HG03439 (cell line): ENCODE measurements at regions not wholly inside any gene's neighbourhood (a gene's known extent, or its start where the extent isn't known, plus 50 kb on each side); places are given as distances from the start of the nearest gene placed in this dataset.

Experiments used
- ATAC-seq: cut with Tn5 transposase; IDR thresholded peaks from one replicate; pipeline ENCODE4 v1.9.1; 2021; ENCODE audit warnings: mild to moderate bottlenecking, moderate library complexity; ENCODE audit not compliant: unreplicated experiment

DNA sequence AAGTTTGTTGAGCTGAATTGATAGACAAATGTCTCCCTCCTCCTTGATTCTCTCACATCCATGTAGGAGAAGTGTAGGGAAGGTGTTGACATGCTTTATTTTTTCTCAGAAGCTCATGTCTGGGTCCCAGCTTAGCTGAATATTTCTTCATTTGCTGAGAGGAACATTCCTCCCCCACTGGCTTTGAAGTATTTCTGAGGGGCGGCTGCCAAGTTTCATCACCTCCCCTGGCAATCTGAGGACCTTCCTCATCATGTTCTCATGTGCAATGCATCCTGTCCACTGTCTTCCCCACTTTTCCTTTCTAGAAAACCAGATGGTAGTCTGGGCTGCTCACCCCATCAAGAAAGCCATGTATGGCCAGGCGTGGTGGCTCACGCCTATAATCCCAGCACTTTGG is 168.9 kb upstream of the RGMA start:
- ATAC-seq: no peak

DNA sequence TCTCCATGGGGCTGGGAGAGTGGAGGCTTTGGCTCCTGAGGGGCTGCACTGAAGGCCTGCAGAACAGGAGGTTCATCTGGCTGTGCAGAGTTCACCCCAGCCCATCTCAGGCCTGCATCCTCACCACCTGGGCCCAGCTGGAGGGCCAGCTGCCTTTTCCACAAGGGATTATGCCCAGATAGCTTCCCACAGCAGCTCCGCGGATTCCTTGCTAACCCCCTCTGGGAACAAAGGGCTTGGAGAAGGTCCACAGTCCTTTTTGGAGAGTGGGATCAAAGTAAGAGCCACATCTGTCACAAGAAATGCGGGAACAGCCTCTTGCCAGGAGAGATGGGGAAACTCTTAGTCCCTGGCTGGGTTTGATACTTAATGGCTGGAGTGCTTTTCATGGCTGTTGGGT is 164.7 kb upstream of the RGMA start:
- no peak for ATAC-seq

DNA sequence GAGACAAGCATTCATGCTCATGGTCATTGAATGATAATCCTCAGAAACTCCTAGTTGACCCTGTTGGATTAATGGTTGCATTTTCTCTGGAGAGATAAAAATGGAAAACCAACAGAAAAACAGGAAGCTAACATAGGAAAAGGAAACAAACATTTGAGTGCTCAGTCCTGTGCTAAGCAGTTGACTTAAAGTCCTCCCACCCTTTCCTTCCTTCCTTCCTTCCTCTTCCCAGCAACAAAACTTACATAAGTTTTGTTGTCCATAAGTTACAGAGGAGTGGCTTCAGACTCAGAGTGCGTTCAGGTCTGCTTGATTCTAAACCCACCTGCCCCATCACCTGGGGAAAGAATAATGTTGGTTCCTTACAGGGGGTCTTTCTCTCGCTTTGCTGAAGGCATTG is 163.8 kb upstream of the RGMA start:
- no peak for ATAC-seq

DNA sequence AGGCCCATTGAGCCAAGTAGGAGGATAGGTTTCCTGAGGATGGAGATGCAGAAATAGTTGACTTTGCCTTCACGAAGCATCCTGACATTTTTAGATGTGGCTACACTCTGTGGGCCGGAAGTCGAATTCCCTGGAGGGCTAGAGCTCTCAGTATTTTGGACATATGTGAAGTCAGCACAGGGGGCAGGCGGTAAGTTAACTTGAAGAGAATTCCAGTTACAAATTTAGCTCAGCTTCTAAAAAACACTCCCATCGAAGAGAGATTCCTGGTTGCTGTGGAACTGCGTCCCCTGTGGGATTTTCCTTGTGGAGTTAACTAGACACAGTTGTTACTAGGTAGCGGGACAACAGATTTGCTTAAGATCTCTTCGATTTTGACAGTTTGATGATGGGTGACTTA is 161.9 kb upstream of the RGMA start:
- no peak for ATAC-seq

DNA sequence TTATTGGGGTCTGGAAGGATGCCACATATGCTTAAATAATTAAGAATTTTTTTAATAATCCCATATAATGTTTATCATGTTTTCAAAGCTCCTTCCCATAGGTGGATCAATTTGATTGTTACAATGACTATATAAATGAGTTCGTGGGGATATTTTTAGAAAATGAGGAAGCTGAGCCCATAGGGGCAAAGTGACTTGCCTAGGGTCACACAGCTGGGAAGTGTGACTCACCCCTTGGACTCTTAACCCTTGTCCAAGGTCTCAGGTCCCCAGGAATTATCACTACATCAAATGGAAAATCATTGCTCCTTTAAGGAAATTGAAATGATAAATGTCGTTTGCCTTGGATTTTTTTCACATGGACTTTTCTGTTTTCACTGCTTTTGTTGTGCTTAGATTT is 161.2 kb upstream of the RGMA start:
- ATAC-seq: no peak

DNA sequence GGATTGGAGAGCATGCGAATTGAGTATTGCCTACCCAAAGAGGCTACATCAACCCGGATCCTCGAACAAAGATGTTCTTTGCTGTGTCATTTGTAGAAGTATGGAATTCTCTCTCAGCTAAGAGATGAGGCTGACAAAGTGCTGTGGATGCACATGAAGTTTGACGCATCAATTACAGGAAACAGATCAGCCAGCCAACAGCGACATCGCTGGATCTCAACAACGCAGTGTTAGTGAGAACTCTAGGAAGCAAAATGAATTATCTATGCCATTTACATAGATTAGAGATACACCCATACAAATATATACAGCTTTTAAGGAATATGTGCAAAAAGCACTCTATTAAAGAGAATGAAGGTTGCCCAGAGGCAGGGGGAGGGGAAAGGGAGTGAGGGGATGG is 160.6 kb upstream of the RGMA start:
- ATAC-seq: no peak

DNA sequence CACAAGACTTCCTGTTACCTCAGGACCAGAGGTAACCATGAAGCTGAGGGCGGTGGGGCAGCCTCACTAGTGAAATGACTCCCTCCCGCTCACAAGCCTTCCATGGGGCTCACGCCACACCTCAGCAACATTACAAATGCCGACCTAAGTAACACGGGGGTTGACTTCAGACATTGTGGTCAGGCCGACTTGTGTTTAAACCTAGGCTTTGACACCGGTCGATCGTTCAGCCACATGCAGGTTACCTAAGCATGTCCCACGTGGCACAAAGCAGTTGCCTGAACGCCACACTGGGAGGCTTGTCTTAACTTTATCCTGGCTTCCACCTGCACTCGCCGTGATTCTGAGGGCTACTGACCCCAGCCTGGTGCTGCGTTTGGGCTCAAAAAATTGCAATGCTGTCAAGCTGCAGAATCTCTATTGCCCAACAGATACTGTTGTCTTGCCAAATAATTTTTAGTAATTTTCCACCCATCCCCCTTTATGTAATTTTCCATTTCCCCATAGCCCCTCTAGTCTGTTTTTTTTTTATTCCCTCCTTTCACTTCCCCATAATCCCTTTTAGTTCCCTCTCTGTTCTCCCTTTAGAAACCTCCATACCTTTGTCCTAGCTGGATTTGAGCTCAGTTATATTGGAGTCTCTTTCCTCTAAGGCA is 158.6 kb upstream of the RGMA start:
- ATAC-seq: no peak

DNA sequence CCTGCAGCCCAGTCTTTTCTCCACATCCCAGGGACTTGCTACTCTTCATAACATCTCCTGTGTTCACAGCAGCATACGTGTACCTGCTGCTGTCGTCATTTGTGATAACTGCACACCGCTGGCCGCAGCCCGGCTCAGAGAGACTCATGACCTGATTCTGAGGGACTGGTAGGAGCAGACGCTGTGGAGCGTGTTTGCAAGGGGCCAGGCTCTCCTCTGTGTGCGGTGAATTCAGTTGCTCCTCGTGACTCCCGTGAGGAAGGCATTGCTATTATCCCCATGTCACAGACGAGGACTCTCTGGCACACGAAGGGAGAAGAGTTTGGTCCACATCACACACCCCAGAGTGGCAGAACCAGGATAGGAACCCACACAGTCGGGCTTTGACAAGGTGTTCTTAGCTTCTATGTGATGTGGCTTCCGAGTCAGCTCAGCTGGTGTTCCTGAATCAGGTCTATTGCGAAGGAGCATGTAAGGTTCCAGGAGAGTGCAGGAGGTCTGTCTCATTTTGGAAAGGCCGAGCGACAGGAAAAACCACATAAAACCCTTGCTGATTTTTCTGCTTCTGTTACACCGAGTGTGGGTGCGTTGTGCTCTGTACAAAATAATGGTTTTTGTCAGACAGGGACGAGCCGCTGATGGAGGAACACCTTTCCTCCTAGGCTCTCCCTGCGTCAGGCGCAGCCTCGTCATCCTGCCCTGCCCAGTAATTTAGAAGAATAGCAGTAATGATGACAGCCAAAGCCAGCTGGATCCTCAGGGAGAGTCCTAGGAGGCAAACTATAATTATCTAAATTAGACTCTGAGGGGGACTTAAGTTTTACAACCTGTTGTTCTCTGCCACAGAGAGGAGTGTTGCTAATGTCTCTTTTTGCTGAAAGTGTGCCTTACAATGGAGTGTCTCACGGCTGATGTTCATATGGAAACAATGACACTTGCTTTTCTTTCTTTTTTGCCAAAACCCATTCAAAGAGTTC is 157.5 kb upstream of the RGMA start:
- ATAC-seq: no peak

DNA sequence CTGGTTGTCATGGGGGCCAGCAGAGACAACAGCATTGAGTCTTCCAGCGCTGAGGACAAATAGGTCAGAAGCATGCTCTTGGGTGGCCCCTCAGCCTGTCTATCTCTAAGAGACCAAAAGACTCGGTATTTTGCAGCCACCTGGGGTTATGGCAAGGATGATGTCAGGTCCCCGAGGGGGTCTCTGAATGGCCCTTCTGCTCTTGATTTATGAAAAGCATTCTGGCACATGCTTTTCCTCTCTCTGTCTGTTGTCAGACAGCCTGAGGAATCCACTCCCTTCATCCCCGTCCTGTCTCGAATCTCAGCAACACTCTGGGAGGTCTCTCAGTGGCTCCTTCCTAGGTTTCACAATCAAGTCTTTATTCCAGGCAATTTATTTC is 156.6 kb upstream of the RGMA start:
- no peak for ATAC-seq

DNA sequence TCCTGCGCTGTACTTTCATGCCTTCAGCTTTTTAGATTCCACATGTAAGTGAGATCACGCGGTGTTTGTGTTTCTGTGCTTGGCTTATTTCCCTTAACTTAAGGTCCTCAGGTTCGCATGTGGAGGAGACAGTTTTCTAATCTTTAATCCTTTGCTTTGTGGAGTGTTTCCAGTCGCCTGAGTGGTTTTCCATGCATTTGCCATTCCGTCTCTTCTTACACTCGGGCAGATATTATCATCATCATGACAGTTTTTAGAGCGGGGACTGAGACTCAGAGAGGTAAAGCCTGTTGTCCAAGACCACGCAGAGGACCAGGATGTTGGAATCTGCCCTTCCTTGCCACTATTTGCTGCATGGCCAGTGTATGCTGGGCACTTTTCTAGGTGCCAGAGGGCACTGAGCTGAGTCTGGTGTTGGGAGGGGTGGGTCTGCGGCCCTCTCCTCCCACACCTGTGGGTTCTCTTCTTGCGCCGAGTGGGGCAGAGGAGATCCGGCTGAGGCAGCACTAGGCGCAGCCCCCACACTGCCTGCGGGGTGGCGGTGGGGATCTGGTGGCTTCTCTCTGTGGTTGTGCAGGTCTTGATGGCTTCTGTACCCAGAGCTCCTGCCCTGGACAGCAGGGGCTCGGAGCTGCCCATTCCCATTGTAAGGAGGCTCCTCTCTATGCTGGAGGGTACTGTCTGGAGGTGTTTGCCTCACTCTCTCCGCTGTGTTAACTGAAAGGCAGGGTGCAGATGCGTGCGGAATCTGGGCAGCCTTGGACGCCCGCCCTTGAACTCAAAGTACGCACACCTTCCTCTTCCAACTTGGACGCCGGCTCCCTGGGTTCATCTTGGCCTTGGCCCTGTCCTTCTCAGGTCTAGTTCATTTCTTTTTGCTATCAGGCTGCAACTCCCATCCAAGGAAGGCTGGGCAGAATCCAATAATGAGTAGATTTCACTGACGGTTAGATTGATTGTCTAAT is 156.0 kb upstream of the RGMA start:
- no peak for ATAC-seq

DNA sequence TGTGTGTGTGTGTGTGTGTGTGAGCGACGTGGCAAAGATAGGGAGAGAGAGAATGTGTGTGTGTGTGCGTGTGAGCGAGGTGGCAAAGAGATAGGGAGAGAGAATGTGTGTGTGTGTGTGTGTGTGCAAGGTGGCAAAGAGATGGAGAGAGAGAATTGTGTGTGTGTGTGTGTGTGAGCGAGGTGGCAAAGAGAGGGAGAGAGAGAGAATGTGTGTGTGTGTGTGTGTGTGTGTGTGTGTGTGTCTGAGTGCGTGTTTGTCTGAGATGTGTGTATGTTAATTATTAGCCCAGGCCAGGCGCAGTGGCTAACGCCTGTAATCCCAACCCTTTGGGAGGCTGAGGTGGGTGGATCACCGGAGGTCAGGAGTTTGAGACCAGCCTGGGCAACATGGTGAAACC is 154.6 kb upstream of the RGMA start:
- ATAC-seq: no peak

DNA sequence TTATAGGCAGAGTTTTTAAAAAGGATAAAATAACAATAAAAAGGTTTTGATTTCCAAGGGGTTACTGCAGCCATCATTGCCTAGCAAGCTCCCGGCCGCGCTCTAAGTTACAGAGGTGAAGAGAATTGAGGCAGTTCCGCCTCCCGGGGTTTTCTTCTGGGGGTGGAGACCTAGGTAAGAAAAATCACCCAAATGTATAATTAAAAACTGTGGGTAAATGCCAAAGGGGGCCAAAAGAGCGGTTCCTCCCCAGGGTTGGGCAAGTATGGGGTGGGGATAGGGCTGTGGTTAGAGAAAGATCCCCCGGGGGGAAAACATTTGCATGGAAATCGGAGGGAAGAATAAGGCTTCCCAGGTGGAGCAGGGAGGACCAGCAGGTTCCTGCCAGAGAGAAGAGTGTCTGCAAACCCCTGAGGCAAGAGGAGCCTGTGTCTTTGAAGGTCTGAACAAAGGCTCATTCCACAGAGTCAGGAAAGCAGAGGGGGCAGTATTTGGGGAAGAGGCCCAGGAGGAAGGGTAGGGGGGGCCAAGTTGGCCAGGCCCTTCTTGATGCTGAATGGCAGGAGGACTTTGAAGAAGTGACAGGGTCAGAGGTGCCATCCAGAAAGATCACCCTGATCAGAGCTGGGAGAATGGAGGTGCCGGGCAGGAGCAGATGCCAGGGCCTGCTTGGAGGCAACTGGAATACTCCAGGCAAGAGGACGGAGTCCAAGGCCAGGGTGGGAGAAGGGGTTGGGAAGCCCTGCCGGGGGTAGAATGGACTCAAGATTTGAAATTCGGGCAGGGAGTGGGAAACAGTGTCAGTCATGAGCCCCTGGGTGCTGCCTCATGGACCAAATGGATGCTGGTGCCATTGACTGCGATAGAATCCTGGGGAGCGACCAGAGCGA is 152.9 kb upstream of the RGMA start:
- no peak for ATAC-seq

DNA sequence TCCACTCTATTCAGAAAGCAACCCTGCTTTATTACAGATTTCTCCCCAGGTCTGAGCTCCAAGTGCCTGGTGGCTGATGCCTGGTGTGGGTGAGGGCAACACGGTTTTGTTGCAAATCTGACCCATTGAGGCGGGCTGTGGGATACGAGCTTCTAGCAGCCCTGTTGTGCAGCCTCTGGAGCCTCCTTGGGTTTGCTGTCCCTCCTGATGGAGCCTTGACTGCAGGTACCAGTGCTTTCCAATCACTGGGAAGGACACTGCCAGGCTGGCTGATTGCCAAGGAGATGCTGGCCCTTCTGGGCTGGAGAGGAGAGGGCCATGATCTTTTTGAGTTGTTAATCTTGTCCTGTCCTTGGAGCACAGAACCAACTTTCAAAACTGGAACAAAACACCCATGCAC is 151.0 kb upstream of the RGMA start:
- ATAC-seq: no peak

DNA sequence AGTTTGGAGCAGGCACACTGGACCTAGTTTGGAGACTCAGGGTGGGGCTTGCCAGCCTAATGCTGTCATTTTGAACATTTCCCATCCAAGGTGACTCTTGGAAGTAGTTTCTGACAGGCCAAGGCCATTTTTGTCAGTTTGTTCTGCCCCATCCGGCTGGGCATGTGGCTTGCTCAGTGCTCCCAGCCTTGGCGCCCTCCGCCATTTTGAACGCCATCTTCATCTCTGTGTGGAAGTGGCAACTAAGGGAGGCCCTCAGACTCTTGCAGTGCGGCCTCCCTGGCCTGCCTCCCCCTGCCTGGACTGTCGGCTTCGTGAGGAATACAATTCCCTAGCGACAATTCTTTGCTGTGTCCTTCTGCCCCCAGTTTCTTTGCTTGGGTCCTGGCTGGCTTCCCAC is 150.6 kb upstream of the RGMA start:
- no peak for ATAC-seq

DNA sequence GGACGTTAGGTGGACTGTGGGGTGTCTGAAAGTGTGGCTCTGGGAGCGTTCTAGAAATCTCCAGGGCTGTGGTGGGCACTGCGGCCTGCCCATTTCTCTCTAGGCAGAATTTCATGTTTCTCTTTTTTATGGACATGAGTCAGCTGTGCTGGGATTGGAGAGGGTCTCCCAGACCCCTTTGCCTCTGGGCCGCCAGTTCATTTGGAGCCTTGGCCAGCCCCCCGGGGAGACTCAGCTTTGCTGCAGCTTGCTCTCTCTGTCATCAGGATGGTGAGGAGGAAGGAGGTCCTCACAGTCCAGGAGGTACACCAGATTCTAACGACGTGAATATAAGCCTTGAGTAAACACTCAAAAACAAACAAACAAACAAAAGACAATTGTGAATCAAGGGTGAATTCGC is 149.6 kb upstream of the RGMA start:
- ATAC-seq: no peak

DNA sequence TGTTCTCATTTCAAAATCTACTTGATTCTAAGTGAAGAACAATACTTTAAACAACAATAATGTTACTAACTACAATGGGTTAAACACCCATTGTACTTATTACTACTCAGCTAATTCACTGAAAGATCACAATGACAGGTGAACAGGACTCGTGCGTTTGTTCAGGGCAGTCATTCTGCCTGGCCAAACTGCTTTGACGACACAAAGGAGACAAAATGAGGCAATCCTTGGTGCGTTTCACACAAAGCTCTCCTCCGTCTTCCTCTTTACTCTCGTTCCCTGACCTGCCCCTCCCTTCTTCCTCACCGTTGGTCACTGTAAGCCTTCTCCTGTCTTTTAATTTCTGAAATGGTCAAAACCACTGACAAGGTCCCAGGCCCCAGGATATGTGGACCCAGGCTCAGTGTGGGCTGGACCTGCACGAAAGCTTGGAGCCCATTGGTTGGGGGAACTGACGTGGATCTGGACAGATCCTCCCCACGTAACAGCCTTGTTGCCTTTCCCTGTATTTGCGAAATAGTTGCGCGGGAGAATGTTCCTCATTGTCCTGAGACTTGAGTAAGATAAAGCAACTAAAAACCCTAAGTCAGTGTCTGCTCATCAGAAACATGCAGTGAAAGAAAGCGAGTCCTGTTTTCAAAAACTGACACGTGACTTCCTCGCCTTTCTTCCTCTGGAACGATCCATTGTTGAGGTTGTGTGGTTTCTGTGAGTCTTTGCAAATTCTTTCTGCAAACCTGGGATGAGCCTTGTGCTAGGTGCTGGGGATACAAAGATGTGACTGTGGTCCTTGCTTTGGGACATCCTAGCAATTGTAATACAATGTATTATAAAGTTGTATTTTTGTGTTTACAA is 147.1 kb upstream of the RGMA start:
- ATAC-seq: no peak

DNA sequence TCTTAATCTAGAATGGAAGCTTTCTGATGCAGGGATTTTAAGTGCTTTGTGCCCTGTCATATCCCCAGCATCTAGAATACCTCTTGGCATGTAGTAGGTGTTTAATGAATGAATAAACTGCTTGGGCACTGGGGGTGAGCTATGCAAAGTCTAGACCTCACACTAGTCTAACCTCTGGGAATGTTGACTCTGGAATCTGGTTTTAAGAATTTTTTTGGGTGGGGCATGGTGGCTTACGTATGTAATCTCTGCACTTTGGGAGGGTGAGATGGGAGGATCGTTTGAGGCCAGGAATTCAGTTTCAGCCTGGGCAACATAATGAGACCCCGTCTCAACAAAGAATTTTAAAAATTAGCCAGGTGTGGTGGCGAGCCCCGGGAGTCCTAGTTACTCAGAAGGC is 146.3 kb upstream of the RGMA start:
- no peak for ATAC-seq

DNA sequence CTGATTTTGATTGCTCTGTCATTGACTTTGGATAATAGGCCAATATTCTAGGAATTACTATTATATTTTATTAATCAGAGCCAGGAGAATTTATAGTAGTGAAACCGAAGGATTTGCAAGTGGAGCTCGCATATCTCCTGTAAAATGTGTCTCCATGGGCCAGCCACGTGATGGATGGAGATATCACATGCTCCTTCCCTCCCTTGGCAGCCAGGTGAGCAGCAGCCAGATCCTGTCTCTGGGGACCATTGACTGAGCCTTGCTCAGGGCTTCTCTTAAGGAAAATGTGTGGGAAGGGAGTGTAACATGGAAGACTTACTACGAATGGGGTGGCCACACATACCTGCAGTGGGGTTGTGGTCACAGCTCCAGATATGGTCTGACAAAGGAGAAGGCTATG is 144.7 kb upstream of the RGMA start:
- no peak for ATAC-seq

DNA sequence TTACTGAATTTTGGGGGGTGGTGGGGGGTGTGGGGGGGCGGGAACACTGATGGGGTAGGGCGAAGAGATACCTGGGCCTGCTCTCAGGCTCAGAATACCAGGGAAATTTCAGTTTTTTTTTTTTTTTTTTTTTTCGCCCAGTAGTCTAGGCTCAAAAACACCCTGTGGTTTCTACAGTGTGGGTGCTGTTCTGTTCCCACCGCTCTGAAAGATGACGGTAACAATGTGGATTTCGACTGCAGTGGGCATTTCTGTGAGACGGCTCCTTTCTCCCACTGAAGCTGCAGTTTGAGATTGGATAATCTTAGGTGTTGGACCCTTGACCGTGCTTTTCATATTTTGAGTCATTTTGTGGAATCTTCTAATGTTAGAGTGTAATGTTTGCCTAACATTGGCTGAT is 143.8 kb upstream of the RGMA start:
- ATAC-seq: no peak
